HepG2 (cell line): ENCODE measurements at regions not wholly inside any gene's neighbourhood (a gene's known extent, or its start where the extent isn't known, plus 50 kb on each side); places are given as distances from the start of the nearest gene placed in this dataset.

Source experiments
- ATAC-seq: fragments of 200-7000 bp; cut with Tn5 transposase; 3 replicates; pipeline ENCODE4 v1.9.1; 2020; ENCODE audit warnings: mild to moderate bottlenecking, moderate library complexity
- BruUV-seq: library from RNA; stranded (reverse); fragments of 400-500 nt; replicated peaks from 2 replicates; lab custom pipeline; 2021; lab: Mats Ljungman, UMichigan
- CTCF ChIA-PET: fragments of 300-600 bp; formaldehyde crosslinking; extraction: SDS; loops from one replicate; lab custom pipeline; 2021; ENCODE audit warnings: low total read pairs, inconsistent platforms, low intra/inter-chr PET ratio; lab: Yijun Ruan, JAX
- POLR2A ChIA-PET: fragments of 350-600 bp; sonication (Branson Sonifier 250); formaldehyde crosslinking; loops from one replicate; lab custom pipeline; 2020; ENCODE audit warnings: antibody characterized with exemption, inconsistent platforms; lab: Yijun Ruan, JAX
- DNase-seq: peaks from one replicate; pipeline ENCODE4 v3.0.0-alpha.2; 2015; ENCODE audit warnings: low spot score
- FAIRE-seq: peaks from 3 replicates; lab custom pipeline; 2011; peaks lifted over from hg19 to GRCh38; lab: Jason Lieb, UNC
- H2AFZ ChIP-seq: one replicate; pipeline ENCODE4 v1.6.1; 2011; ENCODE audit warnings: low read length, inconsistent platforms
- H3K27ac ChIP-seq: fragments of 300-600 bp; 3 replicates; pipeline ENCODE4 v1.8.0; 2011; ENCODE audit warnings: mixed run types, mild to moderate bottlenecking, mixed read lengths, low read length, inconsistent platforms; ENCODE audit not compliant: insufficient read depth; ENCODE audit errors: extremely low read length
- H3K27me3 ChIP-seq, 2 experiments: fragments of 200-600 bp in 1 of 2; 2 replicates in 1 of 2; 3 replicates in 1 of 2; pipeline versions ENCODE4 v1.6.0 to v1.8.0; 2011; ENCODE audit warnings: low read length in 2 of 2, mild to moderate bottlenecking in 2 of 2, moderate library complexity in 2 of 2, inconsistent platforms in 1 of 2; ENCODE audit not compliant: insufficient read depth in 2 of 2, control insufficient read depth in 1 of 2
- H3K36me3 ChIP-seq, 2 experiments: fragments of 200-600 bp in 1 of 2; replicated peaks in 1 of 2; 2 replicates in 1 of 2; 3 replicates in 1 of 2; pipeline versions ENCODE4 v1.5.1 to v1.8.0; 2011; ENCODE audit warnings: low read length in 2 of 2, inconsistent platforms in 1 of 2; ENCODE audit not compliant: insufficient read depth in 2 of 2, control insufficient read depth in 1 of 2
- H3K4me1 ChIP-seq: 2 replicates; pipeline ENCODE4 v1.5.1; 2012; ENCODE audit warnings: low read length, inconsistent platforms; ENCODE audit not compliant: insufficient read depth
- H3K4me2 ChIP-seq: 2 replicates; pipeline ENCODE4 v1.6.0; 2011; ENCODE audit warnings: low read depth, low read length, inconsistent platforms
- H3K4me3 ChIP-seq, 3 experiments: fragments of 200-600 bp in 1 of 3; sonication (generic), shearing (Covaris generic) in 1 of 3; replicated peaks in 1 of 3; 2 replicates each; pipeline ENCODE4 v1.5.1; 2011 to 2016; ENCODE audit warnings: low read length in 3 of 3, inconsistent platforms in 2 of 3, low read depth in 2 of 3, mild to moderate bottlenecking in 2 of 3, control low read depth in 1 of 3, mixed read lengths in 1 of 3; ENCODE audit not compliant: insufficient read depth in 1 of 3
- H3K79me2 ChIP-seq: one replicate; pipeline ENCODE4 v1.6.1; 2011; ENCODE audit warnings: low read length, inconsistent platforms; ENCODE audit not compliant: insufficient read depth
- H3K9ac ChIP-seq: 2 replicates; pipeline ENCODE4 v1.6.0; 2011; ENCODE audit warnings: mild to moderate bottlenecking, low read depth, low read length, inconsistent platforms; ENCODE audit not compliant: insufficient read depth
- H3K9me3 ChIP-seq: 2 replicates; pipeline ENCODE4 v1.5.1; 2012; ENCODE audit warnings: mild to moderate bottlenecking, low read length
- H4K20me1 ChIP-seq: 2 replicates; pipeline ENCODE4 v1.6.0; 2011; ENCODE audit warnings: inconsistent platforms, mild to moderate bottlenecking, low read length, moderate library complexity; ENCODE audit not compliant: insufficient read depth
- ARHGAP35 ChIP-seq: sonication (generic); formaldehyde crosslinking; IDR thresholded peaks from 2 replicates; pipeline ENCODE4 v1.9.0; 2022; ENCODE audit warnings: mild to moderate bottlenecking, inconsistent platforms, moderate library complexity, missing genetic modification reagents, borderline replicate concordance
- BCLAF1 ChIP-seq: fragments of 450-650 bp; IDR thresholded peaks from 2 replicates; pipeline ENCODE4 v1.6.1; 2017; ENCODE audit warnings: mild to moderate bottlenecking
- KLF11 ChIP-seq: IDR thresholded peaks from 2 replicates; pipeline ENCODE4 v1.6.1; 2016; ENCODE audit warnings: missing compliant biosample characterization
- KLF13 ChIP-seq: sonication (generic); formaldehyde crosslinking; IDR thresholded peaks from 2 replicates; pipeline ENCODE4 v1.4.0; 2020; ENCODE audit warnings: mild to moderate bottlenecking, missing genetic modification reagents
- SUZ12 ChIP-seq: fragments of 150-350 bp; IDR thresholded peaks from 2 replicates; pipeline ENCODE4 v1.6.1; 2014; ENCODE audit warnings: low read depth, low read length
- ZBTB33 ChIP-seq: sonication (generic); formaldehyde crosslinking; IDR thresholded peaks from 2 replicates; pipeline ENCODE4 v1.4.0; 2020; ENCODE audit warnings: missing genetic modification reagents
- ZFP91 ChIP-seq: sonication (generic); formaldehyde crosslinking; IDR thresholded peaks from 2 replicates; pipeline ENCODE4 v1.9.0; 2022; ENCODE audit warnings: missing genetic modification reagents, mild to moderate bottlenecking, borderline replicate concordance
- ZNF10 ChIP-seq: sonication (generic); formaldehyde crosslinking; IDR thresholded peaks from 2 replicates; pipeline ENCODE4 v1.4.0; 2020; ENCODE audit warnings: mild to moderate bottlenecking, low read depth, missing genetic modification reagents, borderline replicate concordance
- ZNF510 ChIP-seq: sonication (generic); formaldehyde crosslinking; IDR thresholded peaks from 2 replicates; pipeline ENCODE4 v1.4.0; 2020; ENCODE audit warnings: low read depth, mild to moderate bottlenecking, missing genetic modification reagents
- ZNF7 ChIP-seq: IDR thresholded peaks from 2 replicates; pipeline ENCODE4 v1.6.1; 2016; ENCODE audit warnings: missing biosample characterization, missing genetic modification reagents
- WGBS: methylation state at CpG from one replicate; pipeline ENCODE4 v1.1.6; 2017; ENCODE audit warnings: low lambda C conversion rate; 5-methylcytosine and 5-hydroxymethylcytosine counted together
- in situ Hi-C: cut with HindIII; loops from 2 replicates; pipeline ENCODE4 v1.10.0; 2017; ENCODE audit warnings: low pct_unique_long_range_greater_than_20kb; ENCODE audit not compliant: extremely low pct_ligation_motif_present
- intact Hi-C: fragments of 100-400 bp; cut with micrococcal nuclease; formaldehyde crosslinking; loops from one replicate; pipeline ENCODE4 v1.10.0; 2022; ENCODE audit not compliant: unreplicated experiment

GRCh38 chr5:155451106-155451505, 437.6 kb downstream of the KIF4B start:
- TF ChIP-seq ARHGAP35, result no peak
- no peak for TF ChIP-seq ZNF7 (CRISPR knock-in tag)
- TF ChIP-seq ZNF10, result no peak
- no peak for TF ChIP-seq ZBTB33
- TF ChIP-seq KLF13, result no peak
- TF ChIP-seq BCLAF1, result no peak
- TF ChIP-seq SUZ12, result no peak
- TF ChIP-seq ZFP91 (CRISPR knock-in tag), result no peak
- TF ChIP-seq KLF11 (CRISPR knock-in tag), result no peak
- no peak for TF ChIP-seq ZNF510 (CRISPR knock-in tag)
- H3K4me1 ChIP-seq, result peaks cover 8% of the 10 kb centered on the region
- no peak overlapping the region for H3K4me2 ChIP-seq
- H3K27me3 ChIP-seq, result no peaks in the 10 kb centered on the region
- no TSS peak for BruUV-seq
- FAIRE-seq (no peak), DNase-seq (no peak), ATAC-seq (no peak)
- no peak overlapping the region for H2AFZ ChIP-seq
- H3K9me3 ChIP-seq, result no peaks in the 10 kb centered on the region
- H3K36me3 ChIP-seq, result no peaks in the 10 kb centered on the region
- CTCF ChIA-PET, result no interaction called here
- H4K20me1 ChIP-seq, result no peaks in the 10 kb centered on the region
- intact Hi-C loops, result no loop called here
- in situ Hi-C loops, result no loop called here
- no peak overlapping the region for H3K27ac ChIP-seq
- 0% methylated on average over 2 of the region's 2 CpGs for whole genome bisulfite sequencing
- no peak overlapping the region for H3K9ac ChIP-seq
- POLR2A ChIA-PET, result no interaction called here
- H3K4me3 ChIP-seq, result no peak overlapping the region
- no peaks in the 10 kb centered on the region for H3K79me2 ChIP-seq
